CD4-positive, alpha-beta T cell treated with Interleukin-4 for 4 hours (primary cell): ENCODE measurements at regions not wholly inside any gene's neighbourhood (a gene's known extent, or its start where the extent isn't known, plus 50 kb on each side); places are given as distances from the start of the nearest gene placed in this dataset.

Source experiments
- DNase-seq: peaks from one replicate; pipeline ENCODE4 v3.0.0-alpha.2; 2020

DNA sequence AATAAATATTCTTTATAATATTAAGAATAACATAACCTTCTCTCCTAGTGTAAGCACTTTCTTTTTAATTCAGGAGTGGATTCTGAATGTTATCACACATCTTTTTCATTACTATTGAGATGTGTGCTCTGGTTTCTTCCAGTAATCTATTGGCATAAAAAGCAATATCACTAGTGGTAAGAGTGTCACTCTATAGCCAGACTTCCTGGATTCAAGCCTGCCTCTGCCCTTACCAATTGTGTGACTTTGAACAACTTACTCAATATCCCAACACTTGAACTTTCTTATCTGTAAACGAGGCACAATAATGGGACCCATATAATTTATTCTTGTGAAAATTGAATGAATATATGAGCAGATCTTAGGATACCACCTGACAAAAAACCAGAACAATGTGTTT, 71.0 kb downstream of the SEM1 start:
- DNase-seq = no peak

DNA sequence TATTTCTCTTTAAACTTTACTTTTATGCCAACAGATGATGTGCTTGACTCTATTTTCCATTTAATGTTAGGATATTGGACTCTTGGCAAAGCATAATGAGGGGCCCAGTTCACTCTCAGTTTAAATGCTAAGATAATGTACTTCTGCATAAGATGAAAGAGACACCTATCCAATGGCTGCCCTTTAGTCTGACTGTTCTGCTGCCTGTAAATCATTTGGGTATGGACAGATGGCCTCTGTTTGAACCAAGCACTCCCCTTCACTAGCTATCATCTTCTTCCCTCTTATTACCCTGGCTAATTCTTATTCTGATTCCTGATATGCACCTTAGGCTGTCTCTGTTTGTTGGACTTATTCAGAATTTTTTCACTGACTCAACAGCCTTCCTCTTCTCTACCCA, 72.1 kb downstream of the SEM1 start:
- no peak for DNase-seq

DNA sequence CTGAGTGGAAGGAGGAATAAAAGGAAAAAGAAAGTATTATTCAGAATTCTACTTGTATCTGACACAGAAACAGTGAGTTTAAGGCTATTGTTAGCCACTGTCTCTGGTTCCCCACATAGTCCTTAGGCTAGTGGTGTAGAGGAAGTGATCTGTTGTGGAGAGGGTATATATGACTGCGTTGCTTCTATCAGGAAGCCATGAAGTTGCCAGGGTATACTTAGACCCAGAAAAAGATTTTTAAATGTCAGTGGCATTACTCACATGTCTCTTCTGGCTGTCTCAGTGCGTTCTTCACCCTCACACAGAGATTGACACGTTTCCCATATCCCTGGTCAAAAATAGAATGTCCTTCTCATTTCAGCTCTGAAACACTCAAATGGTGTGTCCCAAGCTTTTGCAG, 72.7 kb downstream of the SEM1 start:
- no peak for DNase-seq

DNA sequence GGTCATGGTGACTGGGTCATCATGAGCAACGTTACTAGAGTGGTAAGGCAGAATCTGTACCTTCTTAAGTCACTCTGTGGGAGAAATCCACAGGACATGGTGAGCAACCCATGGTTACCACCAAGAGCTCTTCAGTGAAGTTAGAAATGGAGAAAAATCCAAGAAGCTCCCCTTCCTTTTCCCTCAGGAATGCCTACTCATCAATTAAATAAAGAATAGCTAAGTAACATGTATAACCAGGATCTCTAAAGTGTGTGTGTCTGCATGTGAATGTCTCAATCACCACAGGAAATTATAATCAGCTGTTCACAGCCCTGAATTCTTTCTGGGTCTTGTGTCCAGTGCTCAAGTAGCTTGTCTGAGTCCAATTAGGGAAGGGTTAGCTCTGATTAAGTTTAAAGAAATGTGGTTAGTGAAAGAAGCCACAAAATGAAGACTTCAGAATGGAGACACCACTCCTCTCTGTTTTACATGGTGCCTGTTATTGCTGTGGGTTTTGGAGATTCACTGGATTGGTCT, 73.2 kb downstream of the SEM1 start:
- no peak for DNase-seq

DNA sequence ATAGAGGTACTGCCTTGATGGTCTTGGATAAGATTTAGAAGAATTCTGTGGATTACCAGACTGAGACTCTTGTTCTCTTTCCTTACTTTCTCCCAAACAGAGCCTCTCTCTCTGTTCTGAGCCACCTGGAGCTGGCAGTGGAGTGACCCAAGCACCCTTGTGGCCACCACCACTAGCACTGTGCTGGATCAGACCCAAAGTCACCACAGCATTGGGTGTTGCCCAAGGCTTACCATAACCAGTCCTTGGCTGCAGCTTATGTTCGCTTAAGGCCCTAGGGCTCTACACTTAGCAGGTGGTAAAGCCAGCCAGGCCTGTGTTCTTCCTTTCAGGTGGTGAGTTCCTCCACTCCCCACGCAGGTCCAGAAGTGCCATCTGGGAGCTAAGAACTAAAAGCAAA, 79.8 kb downstream of the SEM1 start:
- no peak for DNase-seq

DNA sequence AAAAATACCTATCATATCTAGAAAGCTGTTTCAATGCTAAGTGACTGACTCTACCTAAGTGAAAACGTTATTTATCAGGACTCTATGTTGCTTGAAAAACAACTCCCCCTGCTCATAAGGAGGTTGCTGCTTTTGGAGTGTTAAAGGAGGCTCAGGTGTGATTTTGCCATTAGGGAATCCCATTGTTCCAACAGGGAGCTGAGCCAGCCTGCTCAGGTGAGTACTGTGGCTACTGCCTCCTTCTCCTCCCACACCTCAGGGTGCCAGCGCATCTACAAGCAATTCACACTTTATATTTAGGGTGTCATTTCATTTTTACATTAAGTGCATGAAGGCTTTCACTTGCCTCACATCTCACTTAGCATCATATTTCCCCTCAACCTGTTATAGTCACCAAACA, 84.7 kb downstream of the SEM1 start:
- DNase-seq = no peak

DNA sequence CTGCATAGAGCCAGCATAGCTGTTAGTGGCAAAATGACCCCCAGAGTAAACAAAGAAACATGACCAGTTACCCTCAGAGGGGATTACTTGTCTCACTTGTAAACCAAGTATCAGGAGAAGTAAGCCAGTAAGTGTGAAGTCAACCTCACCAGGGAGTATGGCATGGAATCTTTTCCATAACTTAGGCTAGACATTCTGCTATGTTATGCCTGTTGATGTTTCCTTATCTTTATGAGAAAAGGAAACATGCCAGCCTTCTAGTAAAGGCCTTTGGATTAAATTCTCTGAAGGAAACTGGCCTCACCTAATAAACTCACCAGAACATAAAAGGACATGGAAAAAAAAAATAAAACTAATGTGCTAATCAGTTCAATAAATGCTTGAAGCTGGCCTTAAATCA, 87.7 kb downstream of the SEM1 start:
- DNase-seq = no peak

DNA sequence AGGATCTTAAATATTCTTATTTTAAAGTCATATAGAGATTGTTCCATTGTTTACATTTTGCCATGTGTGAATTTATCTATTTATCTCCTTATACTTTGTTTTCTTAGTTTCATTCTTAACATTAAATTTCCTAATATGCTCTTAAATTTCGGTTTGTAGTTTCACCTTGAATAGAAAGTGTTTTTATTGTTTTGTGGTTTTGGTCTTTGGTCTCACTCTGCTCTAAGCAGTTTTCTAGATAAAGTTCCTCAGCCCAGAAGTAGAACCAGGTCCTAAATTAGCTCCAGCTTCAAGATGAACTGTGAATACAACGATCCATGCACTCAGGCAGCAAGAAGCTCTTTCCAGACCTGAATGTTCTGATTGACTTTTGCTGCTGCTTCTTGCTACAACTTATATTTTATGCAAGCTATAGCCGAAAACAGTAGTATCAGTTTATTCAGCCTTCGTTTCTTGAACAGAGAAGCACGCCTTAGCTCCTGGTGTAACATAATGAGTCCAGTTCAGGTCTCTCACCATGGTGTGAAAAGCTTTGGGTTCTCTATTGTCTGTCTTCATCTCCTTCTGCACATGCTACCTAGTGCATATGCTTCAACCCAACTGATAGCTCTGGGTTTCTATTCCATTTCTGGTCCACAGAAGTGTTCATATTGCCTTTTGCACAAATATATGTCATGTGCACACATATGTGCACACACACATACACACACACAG, 95.3 kb downstream of the SEM1 start:
- DNase-seq = no peak

DNA sequence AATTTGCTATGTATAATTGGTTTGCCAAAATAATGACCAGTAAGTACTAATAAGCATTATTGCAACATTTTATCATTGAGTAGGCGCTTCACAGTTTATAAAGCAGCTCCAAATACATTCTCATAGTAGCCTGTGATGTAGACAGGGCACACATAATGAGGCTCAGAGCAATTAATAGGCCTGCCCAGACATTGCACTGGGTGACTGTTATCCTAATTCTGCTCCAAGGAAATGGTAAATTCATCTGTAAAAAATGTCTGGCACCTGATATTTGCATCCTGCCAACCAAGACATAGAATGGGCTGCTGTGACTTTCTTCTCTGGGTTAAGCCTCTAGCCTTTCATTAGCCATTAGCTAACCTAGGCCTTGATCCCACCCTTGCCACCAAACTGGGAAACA, 97.6 kb downstream of the SEM1 start:
- DNase-seq = no peak

DNA sequence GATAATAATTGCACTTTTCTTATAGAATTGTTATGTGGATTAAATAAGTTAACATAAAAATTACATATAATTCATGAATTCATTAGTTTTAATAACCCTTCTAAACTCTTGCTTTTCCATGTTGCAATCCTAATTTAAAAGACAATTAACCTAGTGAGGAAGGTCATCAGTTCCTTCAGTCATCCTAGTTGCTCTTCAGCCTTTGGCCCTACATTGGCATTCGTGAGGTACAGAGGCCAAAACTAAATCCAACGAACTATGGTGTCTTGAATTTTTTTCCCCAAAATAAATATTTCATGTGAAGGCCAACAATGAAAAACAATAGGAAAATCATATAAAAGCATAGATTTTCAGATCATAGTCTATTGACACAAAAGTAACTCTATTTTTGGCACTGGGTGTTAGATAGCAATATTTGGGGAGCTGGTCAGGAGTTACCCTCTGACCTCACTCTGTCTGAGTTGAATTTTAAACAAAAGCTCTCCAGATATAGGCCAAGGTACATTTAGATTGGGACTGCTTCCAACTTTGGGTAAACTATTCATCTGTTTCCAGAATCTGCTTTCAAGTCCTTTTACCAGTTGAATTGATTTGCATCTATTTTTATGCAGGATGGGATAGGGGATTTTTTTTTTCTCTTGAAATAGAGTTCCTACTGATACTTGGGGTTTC, 104.5 kb downstream of the SEM1 start:
- DNase-seq = no peak

DNA sequence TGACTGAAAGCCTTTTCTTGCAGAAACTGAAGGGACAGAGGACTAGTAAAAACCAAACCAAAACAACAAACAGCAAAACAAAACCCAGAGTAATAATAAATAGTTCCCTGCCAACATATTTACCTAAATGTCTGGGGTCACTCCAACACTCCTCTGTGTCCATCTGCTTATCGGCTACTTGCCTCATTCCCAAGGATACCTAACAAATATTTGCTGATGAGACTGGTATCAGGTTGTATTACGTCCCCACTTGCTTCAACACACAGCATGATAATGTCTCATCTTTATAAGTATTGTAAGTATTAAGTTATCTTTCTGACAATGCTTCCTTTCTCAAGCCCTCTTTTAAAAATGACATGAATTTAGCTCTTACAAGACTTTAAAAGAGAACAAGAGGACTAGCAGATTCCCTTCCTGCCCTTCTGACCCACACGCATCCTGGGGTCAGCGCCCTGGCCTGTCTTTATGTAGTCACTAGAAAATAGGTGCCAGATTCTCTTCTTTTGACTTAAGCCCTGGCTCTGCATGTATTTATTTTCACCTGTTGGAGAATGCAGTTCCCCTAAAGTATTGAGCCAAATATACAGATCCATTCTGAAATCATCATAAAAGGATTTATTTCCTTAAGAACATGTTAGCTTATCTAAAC, 110.2 kb downstream of the SEM1 start:
- no peak for DNase-seq

DNA sequence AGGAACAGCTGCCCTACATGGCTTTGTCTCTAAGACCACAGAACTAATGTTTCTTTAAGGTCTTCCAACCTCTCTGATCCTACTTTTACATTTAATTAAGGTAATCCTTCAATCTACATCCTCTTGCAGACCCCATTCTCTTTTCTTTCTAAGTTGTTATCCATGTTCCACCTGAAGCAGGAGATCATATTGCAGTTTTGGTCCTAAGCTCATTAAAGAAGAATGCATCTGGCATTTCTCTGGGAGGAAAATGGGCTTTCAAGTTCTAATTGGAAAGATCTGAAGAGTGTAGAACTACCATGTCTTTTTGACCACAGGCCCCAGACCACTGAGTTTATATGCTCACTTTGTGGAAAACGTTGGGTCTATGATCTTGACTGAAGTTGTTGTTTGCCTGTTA, 111.2 kb downstream of the SEM1 start:
- no peak for DNase-seq

DNA sequence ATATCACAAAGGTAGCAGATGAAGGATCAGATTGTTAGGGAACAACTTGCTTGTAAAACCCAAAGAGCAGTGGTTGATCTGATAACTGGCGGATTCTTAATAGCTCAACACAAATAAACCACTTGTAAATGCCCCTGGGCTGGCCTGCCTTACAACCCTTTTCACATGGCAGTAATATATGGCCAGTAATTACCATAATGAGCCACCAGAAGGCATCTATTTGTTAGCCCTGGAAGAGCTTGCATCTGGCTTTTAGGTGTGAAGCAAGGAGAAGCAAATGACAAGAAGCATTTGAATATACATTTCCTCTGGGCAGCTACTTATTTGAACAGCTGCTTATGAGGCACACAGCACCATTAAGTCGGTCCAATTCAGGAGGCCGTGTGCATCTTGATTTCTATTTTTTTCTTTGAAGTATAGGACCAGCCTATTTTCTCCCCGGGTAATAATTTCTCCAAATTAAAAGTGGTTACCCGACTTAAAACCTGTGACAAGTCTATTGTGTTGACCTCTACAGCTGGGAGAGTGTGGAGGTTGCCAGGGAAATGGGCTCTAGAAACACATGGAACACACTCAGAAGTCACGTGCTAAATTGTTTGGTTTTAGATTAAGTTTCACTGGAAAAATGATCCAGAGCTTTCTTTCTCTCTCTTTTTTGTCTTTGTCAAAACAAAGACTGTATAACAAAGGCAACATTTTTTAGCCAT, 113.4 kb downstream of the SEM1 start:
- DNase-seq = no peak

DNA sequence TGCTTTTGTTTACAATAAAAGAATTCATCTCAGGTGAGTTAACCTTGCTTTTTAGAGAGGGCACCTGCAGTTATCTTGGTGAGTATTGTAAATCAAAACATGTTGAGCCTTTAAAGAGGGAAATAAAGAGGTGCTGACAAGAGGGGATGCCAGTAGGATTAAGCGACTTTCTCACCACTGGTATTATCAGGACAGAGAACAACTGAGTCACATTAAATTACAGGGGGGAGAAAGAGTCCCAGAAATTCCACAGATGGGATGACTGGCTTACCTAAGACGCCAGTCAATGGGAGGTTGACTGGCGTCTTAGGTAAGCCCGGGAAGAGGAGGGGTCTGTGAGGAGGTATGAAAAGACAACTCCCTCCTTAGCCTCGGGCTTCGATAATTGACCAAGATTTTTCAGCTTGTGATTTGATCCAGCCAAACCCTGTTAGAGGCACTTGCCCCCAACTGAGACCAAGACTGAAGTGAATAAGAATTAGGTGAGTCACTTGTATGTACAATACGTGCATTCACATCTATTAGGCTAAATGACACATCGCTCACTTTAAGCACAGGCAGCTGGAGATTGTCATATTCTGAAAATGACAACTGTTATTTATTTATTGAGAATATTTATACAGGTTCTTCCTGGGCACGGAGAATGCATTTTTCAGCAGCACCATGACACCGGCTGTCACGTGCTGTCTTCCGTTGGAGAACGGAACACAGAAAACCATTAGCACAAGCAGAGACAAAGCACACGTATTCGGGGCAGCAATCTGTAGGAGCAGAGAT, 117.6 kb downstream of the SEM1 start:
- DNase-seq = no peak

DNA sequence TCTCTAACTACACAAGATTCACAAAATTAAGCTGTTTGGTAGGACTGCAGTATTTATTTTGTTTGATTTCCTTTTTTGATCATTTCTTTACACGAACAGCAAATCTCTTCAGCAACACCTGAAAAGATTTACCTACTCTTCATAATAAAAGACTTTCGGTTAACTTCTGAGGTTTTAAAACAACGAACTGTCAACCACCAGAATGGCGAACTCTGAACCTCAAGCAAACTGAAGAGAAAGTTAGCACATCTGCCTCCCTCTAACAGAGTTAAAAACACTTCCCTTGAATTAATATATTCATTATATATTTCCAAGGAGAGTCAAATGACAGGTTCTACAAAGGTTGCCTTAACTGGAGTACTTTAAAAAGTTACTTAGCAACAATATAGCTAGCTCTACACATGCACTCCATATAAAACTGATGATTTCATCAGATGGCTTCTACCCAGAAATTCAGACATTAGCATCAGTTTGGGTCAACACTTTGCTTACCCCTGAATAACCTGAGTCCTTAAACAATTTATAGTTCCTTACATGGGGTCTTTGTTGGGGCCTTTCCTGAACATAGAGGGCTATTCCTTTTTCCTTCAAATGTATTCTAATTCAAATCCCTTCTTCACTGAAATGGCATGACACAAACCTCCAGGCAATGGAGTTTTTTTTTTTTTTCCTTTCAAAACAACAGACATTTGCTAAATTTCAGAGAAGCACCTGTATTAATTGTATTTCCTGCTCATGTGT, 118.3 kb downstream of the SEM1 start:
- no peak for DNase-seq

DNA sequence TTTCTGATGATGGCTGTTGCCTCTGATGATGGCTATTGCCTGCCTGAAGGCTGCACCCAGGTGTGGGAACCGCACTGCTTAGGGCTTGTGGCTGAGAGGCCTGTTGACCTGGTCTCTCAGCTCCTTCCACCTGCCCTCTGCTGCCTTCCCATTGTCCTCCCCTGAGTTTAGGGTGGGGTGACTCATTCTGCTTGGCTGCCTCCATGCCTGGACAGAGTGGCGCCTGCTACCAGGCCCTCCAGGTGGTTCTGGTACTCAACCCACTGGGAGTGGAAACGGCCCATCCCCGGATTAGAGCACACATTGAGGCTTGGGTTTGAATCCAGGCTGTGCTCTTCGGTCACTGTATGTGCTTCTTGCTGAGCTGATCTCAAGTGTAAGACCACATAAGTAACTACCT, 120.6 kb downstream of the SEM1 start:
- no peak for DNase-seq

DNA sequence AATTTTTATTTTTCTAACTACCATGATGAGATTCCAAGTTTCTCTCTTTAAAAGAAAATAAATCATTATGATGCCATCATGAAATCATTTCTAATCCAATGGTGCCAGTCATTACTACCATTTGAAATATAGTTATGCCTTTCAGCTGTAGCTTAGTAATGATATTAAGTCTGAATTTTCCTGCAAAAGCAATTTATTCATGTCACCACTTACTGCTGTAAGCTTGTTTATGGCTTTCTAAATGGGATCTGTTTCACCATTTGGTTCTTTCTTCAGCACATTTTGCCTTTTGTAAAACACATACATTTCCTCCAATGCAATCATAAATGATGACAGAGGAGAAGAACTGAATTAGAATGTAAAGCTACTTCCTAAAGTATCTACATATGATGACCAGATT, 130.5 kb downstream of the SEM1 start:
- DNase-seq = no peak

DNA sequence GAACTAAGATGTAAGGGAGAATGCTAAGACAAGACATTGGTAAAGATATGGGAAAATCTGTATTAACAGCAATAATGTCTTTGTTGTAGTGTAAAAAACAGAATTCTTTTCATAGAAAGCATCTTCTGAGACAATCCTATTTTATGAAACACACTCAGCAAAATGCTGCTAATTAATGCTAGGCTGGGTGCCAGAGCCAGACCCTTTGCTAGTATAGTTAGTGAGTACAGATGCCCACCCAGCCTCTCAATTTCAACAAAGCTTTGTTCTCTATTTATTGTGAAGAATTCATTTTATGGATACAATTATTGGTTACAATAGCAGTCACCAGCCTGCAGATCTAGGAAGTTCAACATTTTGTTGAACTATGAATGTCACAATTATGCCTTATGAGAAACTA, 131.0 kb downstream of the SEM1 start:
- DNase-seq = no peak

DNA sequence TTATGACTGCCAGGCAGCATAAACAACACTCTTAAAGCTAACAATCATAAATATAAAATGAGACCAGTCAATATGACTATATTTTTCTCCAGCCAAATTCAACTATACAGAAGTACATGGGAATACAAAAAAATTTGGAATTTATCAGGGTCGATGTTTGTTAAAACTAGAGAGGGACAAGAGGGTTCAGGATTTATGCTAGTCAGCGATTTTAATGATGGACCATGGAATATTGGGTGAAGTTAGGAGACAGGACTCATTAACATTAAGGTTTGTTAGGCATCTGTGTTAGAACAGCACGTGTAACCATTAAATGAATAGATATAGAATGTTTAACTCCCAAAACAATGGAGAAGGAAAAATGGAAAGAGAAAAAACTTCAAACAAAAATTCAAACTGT, 146.2 kb downstream of the SEM1 start:
- DNase-seq = no peak

DNA sequence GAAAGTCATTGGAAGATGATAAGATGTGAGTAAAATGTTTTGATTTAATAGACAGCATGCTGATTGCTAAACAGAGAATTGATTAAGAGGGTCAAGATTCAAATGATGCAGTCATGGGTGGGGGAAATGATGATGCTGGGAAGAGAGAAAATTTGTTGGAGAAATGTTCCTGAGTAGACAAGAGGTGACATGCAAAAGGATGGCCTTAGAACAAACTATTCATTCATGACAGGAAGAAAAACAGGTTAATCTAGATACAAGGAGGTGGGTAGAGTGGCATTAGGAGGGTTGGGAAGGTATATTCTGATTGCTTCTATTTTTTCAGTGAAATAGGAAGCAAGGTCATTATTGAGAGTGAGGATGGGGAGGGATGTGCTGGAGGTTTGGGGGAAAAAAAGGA, 146.7 kb downstream of the SEM1 start:
- no peak for DNase-seq

DNA sequence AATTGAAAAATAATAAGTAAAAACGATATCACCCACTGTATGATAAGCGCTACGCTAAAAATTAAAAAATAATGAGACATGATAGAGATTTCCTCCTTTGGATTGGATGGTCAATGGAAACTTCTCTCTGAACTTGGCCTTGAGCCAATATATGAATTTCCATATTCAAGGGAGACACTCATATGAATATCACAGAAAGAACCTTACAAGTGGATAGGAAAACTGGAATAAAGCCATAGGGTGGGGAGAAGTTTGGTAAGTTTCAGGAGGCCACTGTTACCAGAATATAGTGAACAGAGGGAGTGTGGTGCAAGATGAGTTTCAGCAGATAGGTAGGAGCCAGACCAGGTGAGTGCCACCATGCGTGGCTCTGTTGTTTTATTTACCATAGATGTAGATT, 147.2 kb downstream of the SEM1 start:
- no peak for DNase-seq

DNA sequence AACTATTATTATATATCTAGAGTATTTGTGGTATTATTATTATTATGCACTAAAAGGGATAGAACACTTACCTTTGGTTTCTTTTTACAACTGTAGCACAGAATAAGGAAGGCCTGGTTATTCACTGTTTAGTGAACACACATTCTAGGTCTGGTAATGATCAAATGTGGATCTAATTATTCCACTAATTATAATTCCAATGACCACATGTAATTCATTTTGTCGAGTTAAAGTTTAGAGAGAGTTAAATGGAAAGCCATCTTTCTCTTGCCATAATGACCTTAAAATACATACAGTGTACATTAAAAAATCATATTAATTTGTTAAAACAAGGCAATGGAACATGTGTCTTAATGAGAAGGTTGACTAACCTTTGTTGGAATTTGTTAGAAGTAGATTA, 147.8 kb downstream of the SEM1 start:
- DNase-seq = no peak
